Vagina (tissue), 2 donors: ENCODE measurements at regions not wholly inside any gene's neighbourhood (a gene's known extent, or its start where the extent isn't known, plus 50 kb on each side); places are given as distances from the start of the nearest gene placed in this dataset.

Experiments
- CTCF ChIP-seq, 3 experiments: fragments of 450-650 bp in 2 of 3; fragments of 200-600 bp in 1 of 3; sonication (generic) in 1 of 3; IDR thresholded peaks; one replicate each; pipeline ENCODE4 v1.5.1; 2017 to 2019; ENCODE audit warnings: antibody characterized with exemption in 3 of 3, mild to moderate bottlenecking in 2 of 3, moderate library complexity in 2 of 3
- POLR2A ChIP-seq, 2 donors: fragments of 450-650 bp; IDR thresholded peaks; one replicate each; pipeline ENCODE4 v1.6.1; 2017; ENCODE audit warnings: antibody characterized with exemption in 2 of 2, mild to moderate bottlenecking in 2 of 2, moderate library complexity in 2 of 2

GRCh38 chr17:13729466-13730134 is 127.9 kb upstream of the HS3ST3A1 start:
- TF ChIP-seq CTCF (IDR thresholded peaks at IDR 0.05) (no peak), POLR2A (IDR thresholded peaks at IDR 0.05) (no peak)
